OCI-LY7 (cell line): ENCODE measurements at regions not wholly inside any gene's neighbourhood (a gene's known extent, or its start where the extent isn't known, plus 50 kb on each side); places are given as distances from the start of the nearest gene placed in this dataset.

Experiments used
- BruUV-seq: library from RNA; stranded (reverse); fragments of 400-500 nt; replicated peaks from 2 replicates; lab custom pipeline; 2021; lab: Mats Ljungman, UMichigan
- CTCF ChIA-PET: fragments of 300-600 bp; sonication (Branson Sonifier 250); formaldehyde crosslinking; loops from one replicate; lab custom pipeline; 2022; ENCODE audit warnings: antibody characterized with exemption; ENCODE audit not compliant: unreplicated experiment; lab: Charles Lee
- POLR2A ChIA-PET: fragments of 300-600 bp; sonication (Branson Sonifier 250); formaldehyde crosslinking; loops from one replicate; lab custom pipeline; 2022; ENCODE audit warnings: antibody characterized with exemption; lab: Charles Lee
- DNase-seq: peaks from one replicate; pipeline ENCODE4 v3.0.0-alpha.2; 2015; ENCODE audit warnings: low spot score
- H2AFZ ChIP-seq: fragments of 200-600 bp; sonication (generic), shearing (Covaris generic); 2 replicates; pipeline ENCODE4 v1.6.1; 2014; ENCODE audit warnings: mild to moderate bottlenecking, antibody characterized with exemption, low read length, moderate library complexity
- H3K27ac ChIP-seq: fragments of 200-600 bp; sonication (generic); 2 replicates; pipeline ENCODE4 v1.5.1; 2014; ENCODE audit warnings: mixed run types, low read depth, mild to moderate bottlenecking, moderate library complexity, low read length, inconsistent platforms; ENCODE audit not compliant: poor library complexity, severe bottlenecking
- H3K36me3 ChIP-seq: fragments of 200-600 bp; sonication (generic); 2 replicates; pipeline ENCODE4 v1.6.1; 2014; ENCODE audit warnings: mild to moderate bottlenecking, antibody characterized with exemption, low read length, moderate library complexity, mixed read lengths; ENCODE audit not compliant: insufficient read depth
- H3K4me1 ChIP-seq: fragments of 200-600 bp; sonication (generic); 2 replicates; pipeline ENCODE4 v1.5.1; 2014; ENCODE audit warnings: mild to moderate bottlenecking, low read length; ENCODE audit not compliant: insufficient read depth, poor library complexity, severe bottlenecking
- H3K4me2 ChIP-seq: fragments of 200-600 bp; sonication (generic); 2 replicates; pipeline ENCODE4 v1.6.1; 2014; ENCODE audit warnings: mild to moderate bottlenecking, low read length
- H3K4me3 ChIP-seq: fragments of 200-600 bp; sonication (generic); 2 replicates; pipeline ENCODE4 v1.5.1; 2014; ENCODE audit warnings: mild to moderate bottlenecking, low read depth, low read length; ENCODE audit not compliant: poor library complexity, severe bottlenecking
- H3K79me2 ChIP-seq: fragments of 200-600 bp; sonication (generic); 2 replicates; pipeline ENCODE4 v1.6.1; 2016; ENCODE audit warnings: low read depth, mild to moderate bottlenecking, low read length, moderate library complexity, mixed read lengths; ENCODE audit not compliant: insufficient read depth
- H3K9me2 ChIP-seq: fragments of 200-600 bp; sonication (generic); 2 replicates; pipeline ENCODE4 v1.6.1; 2016; ENCODE audit warnings: mild to moderate bottlenecking, low read length, mixed read lengths; ENCODE audit not compliant: insufficient read depth
- H3K9me3 ChIP-seq: fragments of 200-600 bp; sonication (generic); 2 replicates; pipeline ENCODE4 v1.6.1; 2014; ENCODE audit warnings: mild to moderate bottlenecking, mixed run types, low read length, mixed read lengths
- H4K20me1 ChIP-seq: fragments of 200-600 bp; sonication (generic); 2 replicates; pipeline ENCODE4 v1.6.1; 2014; ENCODE audit warnings: mild to moderate bottlenecking, antibody characterized with exemption, low read length, moderate library complexity, mixed read lengths; ENCODE audit not compliant: insufficient read depth
- EZH2phosphoT487 ChIP-seq: fragments of 200-600 bp; sonication (generic); IDR thresholded peaks from 2 replicates; pipeline ENCODE4 v1.6.1; 2018; ENCODE audit warnings: low read depth, borderline replicate concordance, mild to moderate bottlenecking, mixed run types, antibody characterized with exemption, low read length, moderate library complexity, mixed read lengths
- intact Hi-C: fragments of 100-400 bp; cut with micrococcal nuclease; formaldehyde crosslinking; loops from one replicate; pipeline ENCODE4 v1.10.0; 2022; ENCODE audit not compliant: unreplicated experiment
- TF ChIP-seq, protein P1 (sequence below): fragments of 200-600 bp; sonication (generic); conservative IDR thresholded peaks from 2 replicates; pipeline ENCODE4 v1.5.1; 2014; ENCODE audit warnings: mild to moderate bottlenecking, antibody characterized with exemption, low read length, moderate library complexity, mixed read lengths

- Histone ChIP-seq H3K4me2 (no peak overlapping the region), H3K9me3 (no peaks in the 10 kb centered on the region), H3K27ac (no peak overlapping the region), H3K9me2 (no peaks in the 10 kb centered on the region), H2AFZ (no peak overlapping the region), H4K20me1 (no peaks in the 10 kb centered on the region), H3K4me1 (no peaks in the 10 kb centered on the region), H3K36me3 (no peaks in the 10 kb centered on the region), H3K4me3 (no peak overlapping the region), H3K79me2 (no peaks in the 10 kb centered on the region)
- BruUV-seq, result no TSS peak
- intact Hi-C loops, result no loop called here
- TF ChIP-seq EZH2phosphoT487, result no peak
- TF ChIP-seq, protein P1, sequence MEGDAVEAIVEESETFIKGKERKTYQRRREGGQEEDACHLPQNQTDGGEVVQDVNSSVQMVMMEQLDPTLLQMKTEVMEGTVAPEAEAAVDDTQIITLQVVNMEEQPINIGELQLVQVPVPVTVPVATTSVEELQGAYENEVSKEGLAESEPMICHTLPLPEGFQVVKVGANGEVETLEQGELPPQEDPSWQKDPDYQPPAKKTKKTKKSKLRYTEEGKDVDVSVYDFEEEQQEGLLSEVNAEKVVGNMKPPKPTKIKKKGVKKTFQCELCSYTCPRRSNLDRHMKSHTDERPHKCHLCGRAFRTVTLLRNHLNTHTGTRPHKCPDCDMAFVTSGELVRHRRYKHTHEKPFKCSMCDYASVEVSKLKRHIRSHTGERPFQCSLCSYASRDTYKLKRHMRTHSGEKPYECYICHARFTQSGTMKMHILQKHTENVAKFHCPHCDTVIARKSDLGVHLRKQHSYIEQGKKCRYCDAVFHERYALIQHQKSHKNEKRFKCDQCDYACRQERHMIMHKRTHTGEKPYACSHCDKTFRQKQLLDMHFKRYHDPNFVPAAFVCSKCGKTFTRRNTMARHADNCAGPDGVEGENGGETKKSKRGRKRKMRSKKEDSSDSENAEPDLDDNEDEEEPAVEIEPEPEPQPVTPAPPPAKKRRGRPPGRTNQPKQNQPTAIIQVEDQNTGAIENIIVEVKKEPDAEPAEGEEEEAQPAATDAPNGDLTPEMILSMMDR, result no peak
- no peak for DNase-seq
- ChIA-PET POLR2A (interaction anchor here (0.8 kb wide), 1 partner anchor 961 kb away, joined by 3 read pairs; no protein-coding TSS in a partner anchor), CTCF (interaction anchor here (0.7 kb wide), 1 partner anchor 16 kb away, joined by 3 read pairs; no protein-coding TSS in a partner anchor)
Measured at GRCh38 chr15:96067677-96068076, 262.8 kb upstream of the NR2F2 start.

DNA sequence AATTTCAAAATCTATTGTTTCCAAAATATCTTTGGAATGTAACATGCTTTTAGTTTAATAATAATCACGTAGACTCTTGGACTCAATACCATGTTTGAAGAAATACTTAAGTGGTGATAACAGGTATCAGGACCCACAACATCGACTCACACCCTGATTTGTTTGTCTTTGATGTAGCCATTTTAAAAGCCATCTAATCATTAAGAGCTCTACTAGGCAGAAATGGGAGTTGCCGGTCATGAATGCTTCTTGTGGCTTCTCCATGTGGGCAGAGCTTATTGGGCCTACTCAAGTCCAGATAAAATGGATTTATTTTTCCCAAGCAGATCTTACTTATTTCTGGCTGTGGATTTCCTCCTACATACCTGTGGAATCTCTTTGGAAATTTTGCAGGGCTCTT lies 261.6 kb upstream of the NR2F2 start:
- intact Hi-C loops, result no loop called here
- Histone ChIP-seq H3K4me3 (no peak overlapping the region), H3K27ac (no peak overlapping the region), H3K36me3 (no peaks in the 10 kb centered on the region), H2AFZ (no peak overlapping the region), H3K9me2 (no peaks in the 10 kb centered on the region), H3K9me3 (no peaks in the 10 kb centered on the region), H3K4me1 (no peaks in the 10 kb centered on the region), H3K4me2 (no peak overlapping the region), H3K79me2 (no peaks in the 10 kb centered on the region), H4K20me1 (no peaks in the 10 kb centered on the region)
- ChIA-PET CTCF (no interaction called here), POLR2A (interaction anchor here (0.7 kb wide), 1 partner anchor 778 kb away, joined by 3 read pairs; no protein-coding TSS in a partner anchor)
- no peak for DNase-seq
- no TSS peak for BruUV-seq
- TF ChIP-seq, protein P1, result no peak

DNA sequence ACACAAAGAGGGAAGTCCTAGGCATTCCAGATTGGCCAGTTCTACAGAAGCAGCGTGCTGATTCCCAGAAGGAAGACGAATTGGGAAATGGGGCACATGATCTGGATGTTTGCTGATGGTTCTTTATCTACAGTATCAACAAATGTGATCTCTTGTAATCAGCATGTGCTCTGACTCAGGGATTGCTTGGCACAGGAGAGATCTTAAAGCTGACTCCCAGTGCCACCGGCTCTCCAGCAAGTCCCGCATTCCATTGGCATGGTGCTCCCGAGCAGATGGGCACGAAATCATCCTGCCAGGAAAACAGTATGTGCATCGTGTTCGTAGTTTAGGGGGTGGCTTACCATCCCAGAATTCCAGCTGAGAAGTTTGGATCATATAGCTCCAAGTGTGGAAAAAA lies 259.9 kb upstream of the NR2F2 start:
- Histone ChIP-seq H3K9me2 (no peaks in the 10 kb centered on the region), H3K9me3 (no peaks in the 10 kb centered on the region), H3K4me1 (no peaks in the 10 kb centered on the region), H3K27ac (no peak overlapping the region), H3K79me2 (no peaks in the 10 kb centered on the region), H3K4me3 (no peak overlapping the region), H2AFZ (no peak overlapping the region), H3K4me2 (no peak overlapping the region), H4K20me1 (no peaks in the 10 kb centered on the region), H3K36me3 (no peaks in the 10 kb centered on the region)
- intact Hi-C loops, result no loop called here
- CTCF ChIA-PET, result no interaction called here
- TF ChIP-seq, protein P1, result no peak
- TF ChIP-seq EZH2phosphoT487, result no peak
- BruUV-seq, result no TSS peak
- POLR2A ChIA-PET, result interaction anchor here (0.5 to 0.6 kb wide), 4 partner anchors 22 to 346 kb away, joined by 3 to 5 read pairs (median 4); no protein-coding TSS in a partner anchor
- no peak for DNase-seq
